ENCODE measurements at regions not wholly inside any gene's neighbourhood (a gene's known extent, or its start where the extent isn't known, plus 50 kb on each side); places are given as distances from the start of the nearest gene placed in this dataset.

- TF ChIP-seq CTCF (IDR thresholded peaks at IDR 0.05), result no peak
- Histone ChIP-seq H3K4me3 (no peak overlapping the region), H3K27ac (no peak overlapping the region), H3K4me1 (peaks cover 0 to 3% (median under 1%) of the 10 kb centered on the region in 4 donors), H3K36me3 (no peaks in the 10 kb centered on the region), H3K27me3 (no peaks in the 10 kb centered on the region), H3K9me3 (no peaks in the 10 kb centered on the region)
- no peak for DNase-seq
- intact Hi-C loops (cut with DNase I; ENCODE audit: low total_unique reads), result no loop called here
These were observed 292.9 kb upstream of the NR2F2 start for GRCh38 chr15:96037584-96037983.

- Histone ChIP-seq H3K36me3 (no peaks in the 10 kb centered on the region), H3K4me3 (no peak overlapping the region), H3K9me3 (no peaks in the 10 kb centered on the region), H3K4me1 (peaks cover 0 to 8% (median 2%) of the 10 kb centered on the region in 4 donors), H3K27ac (no peak overlapping the region), H3K27me3 (no peaks in the 10 kb centered on the region)
- DNase-seq, result no peak
- intact Hi-C loops (cut with DNase I; ENCODE audit: low total_unique reads), result no loop called here
- no peak for TF ChIP-seq CTCF (IDR thresholded peaks at IDR 0.05)
These were observed 292.4 kb upstream of the NR2F2 start for GRCh38 chr15:96038131-96038530.

GRCh38 chr15:96038650-96039049, 291.9 kb upstream of the NR2F2 start:
- no peaks in the 10 kb centered on the region for H3K27me3 ChIP-seq
- no peak overlapping the region for H3K27ac ChIP-seq
- DNase-seq, result no peak
- no peaks in the 10 kb centered on the region for H3K9me3 ChIP-seq
- intact Hi-C loops (cut with DNase I; ENCODE audit: low total_unique reads), result no loop called here
- H3K4me3 ChIP-seq, result no peak overlapping the region
- no peak for TF ChIP-seq CTCF (IDR thresholded peaks at IDR 0.05)
- no peaks in the 10 kb centered on the region for H3K36me3 ChIP-seq
- peaks cover 0 to 13% (median 3%) of the 10 kb centered on the region in 4 donors for H3K4me1 ChIP-seq

- H3K9me3 ChIP-seq, result no peaks in the 10 kb centered on the region
- intact Hi-C loops (cut with DNase I; ENCODE audit: low total_unique reads), result no loop called here
- H3K27ac ChIP-seq, result no peak overlapping the region
- H3K4me1 ChIP-seq, result peaks cover 0 to 23% (median 8%) of the 10 kb centered on the region in 4 donors
- H3K36me3 ChIP-seq, result no peaks in the 10 kb centered on the region
- DNase-seq, result no peak
- H3K4me3 ChIP-seq, result no peak overlapping the region
- H3K27me3 ChIP-seq, result no peaks in the 10 kb centered on the region
- no peak for TF ChIP-seq CTCF (IDR thresholded peaks at IDR 0.05)
These were observed 288.3 kb upstream of the NR2F2 start for GRCh38 chr15:96041982-96042733.

- TF ChIP-seq CTCF (IDR thresholded peaks at IDR 0.05), result no peak
- intact Hi-C loops (cut with DNase I; ENCODE audit: low total_unique reads), result no loop called here
- Histone ChIP-seq H3K9me3 (no peaks in the 10 kb centered on the region), H3K4me3 (no peak overlapping the region), H3K27ac (no peak overlapping the region), H3K27me3 (no peaks in the 10 kb centered on the region), H3K36me3 (no peaks in the 10 kb centered on the region), H3K4me1 (peaks cover 0 to 29% (median 12%) of the 10 kb centered on the region in 4 donors)
- DNase-seq, result no peak
These were observed 287.7 kb upstream of the NR2F2 start for GRCh38 chr15:96042734-96043224.
